Activated naive CD4-positive, alpha-beta T cell treated with anti-CD3 and anti-CD28 coated beads, Interleukin-2, amount 10 ng/mL, durations not matched to agents 7 days and 5 days (primary cell): ENCODE measurements at regions not wholly inside any gene's neighbourhood (a gene's known extent, or its start where the extent isn't known, plus 50 kb on each side); places are given as distances from the start of the nearest gene placed in this dataset.
A peak's percentile ranks its signal among the peaks of the same experiment; 100 is the strongest.
"Not testable (repeated sequence)": the region's sequence is repeated elsewhere in the genome, so short reads cannot be mapped to it uniquely, and the experiment has no call there.

Experiments
- CTCF ChIA-PET: fragments of 350-600 bp; sonication (Branson Sonifier 250); formaldehyde crosslinking; loops from one replicate; lab custom pipeline; 2021; ENCODE audit warnings: antibody characterized with exemption; lab: Charles Lee
- DNase-seq: peaks from one replicate; pipeline ENCODE4 v3.0.0-alpha.2; 2020
- H3K27ac Mint-ChIP-seq: one replicate; pipeline ENCODE4 v1.8.0; 2021; ENCODE audit warnings: mild to moderate bottlenecking, moderate library complexity, mixed read lengths
- H3K27me3 Mint-ChIP-seq: one replicate; pipeline ENCODE4 v1.8.0; 2021; ENCODE audit warnings: mild to moderate bottlenecking, mixed read lengths
- H3K36me3 Mint-ChIP-seq: one replicate; pipeline ENCODE4 v1.8.0; 2021; ENCODE audit warnings: mixed read lengths
- H3K4me1 Mint-ChIP-seq: one replicate; pipeline ENCODE4 v1.8.0; 2021; ENCODE audit warnings: mixed read lengths
- H3K4me3 Mint-ChIP-seq: one replicate; pipeline ENCODE4 v1.8.0; 2021; ENCODE audit warnings: mild to moderate bottlenecking, moderate library complexity, mixed read lengths
- H3K9me3 Mint-ChIP-seq: one replicate; pipeline ENCODE4 v1.8.0; 2021; ENCODE audit warnings: mixed read lengths

DNA sequence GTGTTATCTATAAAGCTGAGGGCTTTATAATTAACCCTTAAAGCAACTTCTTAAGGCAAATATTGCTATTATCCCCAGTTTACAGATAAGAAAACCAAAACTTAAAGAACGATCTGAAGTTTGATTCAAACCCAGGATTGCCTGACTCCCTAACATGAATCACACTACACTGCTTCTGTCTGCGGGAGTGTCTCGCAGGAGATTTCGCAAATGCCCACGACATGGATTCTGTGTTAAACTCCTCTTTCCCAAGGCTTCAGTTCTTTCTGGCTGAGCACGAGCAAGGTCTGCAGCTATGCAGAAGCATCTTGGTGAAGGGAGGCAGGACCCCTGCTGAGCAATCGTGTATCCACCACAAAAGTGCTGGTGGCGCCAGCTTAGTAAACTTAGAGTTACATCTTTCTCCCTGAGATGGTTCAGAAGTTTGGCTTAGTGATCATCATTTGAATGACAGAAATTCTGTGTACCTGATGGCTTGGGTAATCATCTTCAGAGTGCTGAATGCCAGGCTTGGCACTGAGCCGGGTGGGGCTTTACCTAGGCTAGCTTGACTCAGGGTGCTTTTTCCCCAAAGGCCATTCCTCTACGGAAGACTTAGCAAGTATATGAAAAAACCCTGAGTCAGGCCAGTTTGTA lies 81.4 kb upstream of the PIK3R1 start:
- H3K36me3 Mint-ChIP-seq: no peaks in the 10 kb centered on the region
- H3K27me3 Mint-ChIP-seq: peaks cover 7% of the 10 kb centered on the region
- H3K27ac Mint-ChIP-seq: no peak overlapping the region
- CTCF ChIA-PET: no interaction called here
- no peaks in the 10 kb centered on the region for H3K9me3 Mint-ChIP-seq
- no peak for DNase-seq
- H3K4me3 Mint-ChIP-seq: no peak overlapping the region
- H3K4me1 Mint-ChIP-seq: no peaks in the 10 kb centered on the region

GRCh38 chr5:68130253-68130652 lies 85.3 kb upstream of the PIK3R1 start:
- CTCF ChIA-PET: no interaction called here
- H3K4me1 Mint-ChIP-seq: no peaks in the 10 kb centered on the region
- no peak for DNase-seq
- no peaks in the 10 kb centered on the region for H3K36me3 Mint-ChIP-seq
- no peaks in the 10 kb centered on the region for H3K9me3 Mint-ChIP-seq
- H3K27me3 Mint-ChIP-seq: peaks cover 4% of the 10 kb centered on the region
- no peak overlapping the region for H3K27ac Mint-ChIP-seq
- no peak overlapping the region for H3K4me3 Mint-ChIP-seq

- CTCF ChIA-PET: no interaction called here
- Mint-ChIP-seq H3K27me3 (peaks cover 4% of the 10 kb centered on the region), H3K4me1 (no peaks in the 10 kb centered on the region), H3K4me3 (no peak overlapping the region), H3K27ac (no peak overlapping the region), H3K36me3 (no peaks in the 10 kb centered on the region), H3K9me3 (no peaks in the 10 kb centered on the region)
- no peak for DNase-seq
Measured at GRCh38 chr5:68129364-68129763, 86.2 kb upstream of the PIK3R1 start.

DNA sequence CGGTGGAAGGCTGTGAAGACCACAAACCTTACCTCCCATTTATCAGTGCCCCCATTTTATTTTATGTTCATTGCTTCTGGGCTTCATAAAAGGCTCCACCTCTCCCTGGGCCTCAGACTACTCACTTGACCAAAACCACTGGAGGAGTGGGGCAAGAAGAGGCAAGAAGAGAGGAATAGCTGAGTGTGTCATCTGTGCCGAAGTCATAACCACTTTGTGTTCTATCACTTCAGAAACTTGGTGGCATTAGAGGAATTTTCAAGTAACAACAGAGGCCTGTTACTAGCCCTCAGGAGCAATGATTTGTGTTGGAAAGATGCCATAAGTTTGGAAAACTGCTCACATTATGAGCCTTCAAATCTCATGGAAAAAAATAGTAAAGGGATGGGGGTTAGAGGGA lies 88.7 kb upstream of the PIK3R1 start:
- Mint-ChIP-seq H3K36me3 (no peaks in the 10 kb centered on the region), H3K27me3 (peaks cover 13% of the 10 kb centered on the region), H3K27ac (no peak overlapping the region), H3K9me3 (no peaks in the 10 kb centered on the region), H3K4me3 (no peak overlapping the region), H3K4me1 (peaks cover 12% of the 10 kb centered on the region)
- no peak for DNase-seq
- CTCF ChIA-PET: no interaction called here

DNA sequence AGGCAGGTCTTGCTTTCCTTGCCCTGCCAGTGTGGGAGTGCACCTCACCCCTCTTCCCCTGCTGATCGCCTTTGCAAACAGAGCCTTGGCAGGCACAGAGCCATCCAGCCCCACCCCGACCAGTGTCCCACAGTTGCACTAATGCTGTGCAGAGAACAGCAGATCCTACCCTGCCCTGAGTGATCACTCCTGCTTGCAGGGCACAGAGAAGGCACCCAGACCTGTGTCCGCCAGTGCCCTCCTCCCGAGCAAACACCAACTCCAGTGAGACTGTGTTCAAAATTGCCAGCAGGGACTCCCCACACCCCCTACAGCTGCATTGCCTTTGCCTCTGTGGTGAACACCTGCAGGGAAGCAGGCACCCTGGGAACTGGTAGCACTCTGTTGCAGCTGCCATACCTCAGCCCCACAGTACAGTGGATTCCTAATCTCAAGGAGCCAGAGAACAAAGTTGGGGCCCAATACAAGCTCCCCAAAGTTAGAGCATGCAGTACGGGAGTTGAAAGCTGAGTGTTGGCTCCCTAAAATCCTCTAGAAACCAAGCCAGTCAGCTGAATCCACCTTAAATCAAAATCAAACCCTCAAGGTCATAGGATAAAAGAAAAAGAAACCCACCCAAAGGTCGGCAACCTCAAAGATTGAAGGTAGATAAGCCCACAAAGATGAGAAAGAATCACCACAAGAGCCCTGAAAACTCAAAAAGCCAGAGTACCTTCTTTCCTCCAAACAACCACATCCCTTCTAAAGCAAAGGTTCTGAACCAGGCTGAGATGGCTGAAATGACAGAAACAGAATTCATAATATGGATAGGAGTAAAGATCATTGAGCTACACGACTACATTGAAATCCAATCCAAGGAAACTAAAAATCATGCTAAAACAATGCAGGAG lies 92.9 kb upstream of the PIK3R1 start:
- peak; percentile 20 for DNase-seq
- Mint-ChIP-seq H3K4me3 (no peak overlapping the region), H3K4me1 (peaks cover 13% of the 10 kb centered on the region), H3K9me3 (peaks cover 1% of the 10 kb centered on the region), H3K27ac (no peak overlapping the region), H3K36me3 (no peaks in the 10 kb centered on the region), H3K27me3 (peaks cover 14% of the 10 kb centered on the region)
- CTCF ChIA-PET: no interaction called here

DNA sequence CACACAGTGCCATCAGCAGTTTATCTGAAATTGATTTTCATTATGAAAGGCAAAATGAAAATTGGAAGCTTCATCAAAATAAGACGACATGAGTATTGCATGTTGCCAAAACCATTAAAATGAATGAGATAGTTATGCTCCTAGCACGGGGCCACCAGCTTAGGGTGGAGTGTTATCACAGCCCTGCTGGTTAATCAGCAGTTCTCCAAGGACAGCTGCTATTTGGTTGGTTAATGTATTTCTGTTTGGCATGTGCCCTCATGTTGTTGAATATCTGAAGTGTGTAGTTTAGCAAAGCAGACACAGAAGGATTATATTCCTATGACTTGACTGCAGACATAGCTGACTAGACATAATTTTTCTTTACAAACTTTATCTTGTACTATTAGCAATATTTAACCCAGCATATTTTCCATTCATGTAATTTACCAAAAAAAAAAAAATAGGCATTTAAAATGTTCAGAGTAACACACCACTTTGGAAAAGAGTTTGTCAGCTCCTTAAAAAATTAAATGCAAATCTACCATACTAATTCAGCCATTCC lies 98.6 kb upstream of the PIK3R1 start:
- Mint-ChIP-seq H3K4me1 (peaks cover 2% of the 10 kb centered on the region), H3K9me3 (peaks cover 1% of the 10 kb centered on the region), H3K27me3 (peaks cover 9% of the 10 kb centered on the region), H3K4me3 (no peak overlapping the region), H3K36me3 (no peaks in the 10 kb centered on the region), H3K27ac (no peak overlapping the region)
- no peak for DNase-seq
- CTCF ChIA-PET: no interaction called here

DNA sequence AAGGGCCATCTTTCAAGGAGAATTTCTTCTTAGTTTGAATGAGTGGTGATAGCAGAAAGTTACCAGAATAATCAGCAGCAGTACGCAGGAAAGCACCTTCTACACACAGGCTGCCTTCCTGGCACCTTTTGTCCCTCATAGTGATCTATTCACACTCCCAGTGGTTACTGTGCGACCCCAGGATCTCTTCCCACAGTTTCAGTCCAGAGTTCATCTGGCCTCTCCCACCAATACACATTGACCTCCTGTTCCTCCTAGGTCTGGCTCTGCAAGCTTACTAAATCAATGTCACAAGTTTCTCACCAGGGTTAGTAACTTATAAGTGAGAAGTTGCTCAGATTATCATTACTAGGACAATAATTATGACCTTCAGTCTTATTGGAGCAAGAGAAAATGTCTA lies 99.1 kb upstream of the PIK3R1 start:
- H3K36me3 Mint-ChIP-seq: no peaks in the 10 kb centered on the region
- CTCF ChIA-PET: no interaction called here
- peaks cover 2% of the 10 kb centered on the region for H3K4me1 Mint-ChIP-seq
- DNase-seq: no peak
- H3K9me3 Mint-ChIP-seq: no peaks in the 10 kb centered on the region
- H3K4me3 Mint-ChIP-seq: no peak overlapping the region
- H3K27me3 Mint-ChIP-seq: peaks cover 5% of the 10 kb centered on the region
- no peak overlapping the region for H3K27ac Mint-ChIP-seq

- no peaks in the 10 kb centered on the region for H3K36me3 Mint-ChIP-seq
- peaks cover 2% of the 10 kb centered on the region for H3K4me1 Mint-ChIP-seq
- H3K27ac Mint-ChIP-seq: no peak overlapping the region
- H3K4me3 Mint-ChIP-seq: no peak overlapping the region
- no peak for DNase-seq
- H3K27me3 Mint-ChIP-seq: peaks cover 5% of the 10 kb centered on the region
- H3K9me3 Mint-ChIP-seq: no peaks in the 10 kb centered on the region
- CTCF ChIA-PET: no interaction called here
Measured at GRCh38 chr5:68115584-68115983, 100.0 kb upstream of the PIK3R1 start.

DNA sequence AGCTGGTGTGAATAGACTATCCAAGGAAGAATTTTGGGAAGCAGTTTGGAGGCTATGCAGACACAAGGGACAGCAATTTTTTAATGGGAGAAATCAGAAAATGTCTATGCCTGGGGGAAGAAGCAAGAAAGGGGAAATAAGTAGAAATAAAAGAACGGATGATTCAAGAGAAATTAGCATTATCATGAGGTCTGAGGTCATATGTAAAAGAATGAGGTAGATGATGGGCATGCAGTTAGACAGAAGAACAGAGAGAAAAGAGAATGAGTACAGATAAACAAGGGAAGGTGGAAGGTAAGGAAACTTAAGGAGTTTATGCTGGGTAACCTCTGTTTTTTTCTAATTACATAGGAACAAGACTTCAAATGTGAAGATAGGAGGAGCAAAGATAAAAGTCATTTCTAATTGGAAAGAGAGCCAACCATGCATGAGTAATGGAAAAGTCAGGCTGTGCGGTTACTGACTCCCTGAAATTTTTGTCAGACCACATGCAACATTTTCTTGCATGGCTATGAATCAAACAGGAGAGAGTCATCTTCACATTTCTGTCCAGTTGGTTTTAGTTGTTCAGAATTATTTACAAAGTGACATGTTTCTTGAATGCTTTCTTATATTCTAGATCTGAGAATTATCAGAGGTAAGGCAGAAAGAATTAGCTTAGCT lies 101.0 kb upstream of the PIK3R1 start:
- Mint-ChIP-seq H3K9me3 (no peaks in the 10 kb centered on the region), H3K27me3 (peaks cover 5% of the 10 kb centered on the region), H3K4me3 (no peak overlapping the region), H3K4me1 (no peaks in the 10 kb centered on the region), H3K36me3 (no peaks in the 10 kb centered on the region), H3K27ac (no peak overlapping the region)
- CTCF ChIA-PET: no interaction called here
- DNase-seq: no peak

- Mint-ChIP-seq H3K9me3 (no peaks in the 10 kb centered on the region), H3K4me3 (no peak overlapping the region), H3K4me1 (no peaks in the 10 kb centered on the region), H3K27ac (no peak overlapping the region), H3K27me3 (peaks cover 5% of the 10 kb centered on the region), H3K36me3 (no peaks in the 10 kb centered on the region)
- no peak for DNase-seq
- CTCF ChIA-PET: no interaction called here
Measured at GRCh38 chr5:68112658-68113057, 102.9 kb upstream of the PIK3R1 start.

DNA sequence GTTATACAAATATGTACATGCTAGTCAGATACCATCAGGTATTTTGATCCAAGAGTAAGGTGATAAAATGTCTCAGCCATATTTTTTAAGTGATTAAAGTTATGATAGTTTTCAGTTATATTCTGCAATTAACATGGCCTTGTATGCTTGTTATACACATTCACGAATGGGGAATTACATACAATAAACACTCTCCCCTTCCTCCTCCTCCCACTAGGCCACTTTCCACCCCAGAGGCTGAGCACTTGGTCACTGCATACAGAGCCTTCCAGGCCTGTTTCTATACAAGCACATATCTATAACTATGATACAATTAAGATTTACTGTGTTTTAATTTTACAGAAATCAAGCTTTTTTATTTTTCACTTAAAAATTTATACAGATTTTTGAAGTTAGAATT lies 104.7 kb upstream of the PIK3R1 start:
- peaks cover 5% of the 10 kb centered on the region for H3K27me3 Mint-ChIP-seq
- no peak for DNase-seq
- no peaks in the 10 kb centered on the region for H3K4me1 Mint-ChIP-seq
- no peaks in the 10 kb centered on the region for H3K36me3 Mint-ChIP-seq
- no peak overlapping the region for H3K27ac Mint-ChIP-seq
- CTCF ChIA-PET: no interaction called here
- no peaks in the 10 kb centered on the region for H3K9me3 Mint-ChIP-seq
- H3K4me3 Mint-ChIP-seq: no peak overlapping the region

GRCh38 chr5:68110264-68110663 lies 105.3 kb upstream of the PIK3R1 start:
- DNase-seq: no peak
- CTCF ChIA-PET: no interaction called here
- H3K9me3 Mint-ChIP-seq: no peaks in the 10 kb centered on the region
- peaks cover 5% of the 10 kb centered on the region for H3K27me3 Mint-ChIP-seq
- H3K36me3 Mint-ChIP-seq: no peaks in the 10 kb centered on the region
- no peak overlapping the region for H3K4me3 Mint-ChIP-seq
- no peaks in the 10 kb centered on the region for H3K4me1 Mint-ChIP-seq
- no peak overlapping the region for H3K27ac Mint-ChIP-seq

DNA sequence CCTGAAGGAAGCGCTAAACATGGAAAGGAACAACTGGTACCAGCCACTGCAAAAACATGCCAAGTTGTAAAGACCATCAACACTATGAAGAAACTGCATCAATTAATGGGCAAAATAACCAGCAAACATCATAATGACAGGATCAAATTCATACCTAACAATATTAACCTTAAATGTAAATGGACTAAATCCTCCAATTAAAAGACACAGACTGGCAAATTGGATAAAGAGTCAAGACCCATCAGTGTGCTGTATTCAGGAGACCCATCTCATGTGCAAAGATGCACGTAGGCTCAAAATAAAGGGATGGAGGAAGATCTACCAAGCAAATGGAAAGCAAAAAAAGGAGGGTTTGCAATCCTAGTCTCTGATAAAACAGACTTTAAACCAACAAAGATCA lies 111.3 kb upstream of the PIK3R1 start:
- H3K4me1 Mint-ChIP-seq, H3K9me3 Mint-ChIP-seq, H3K27ac Mint-ChIP-seq, H3K36me3 Mint-ChIP-seq, H3K27me3 Mint-ChIP-seq, H3K4me3 Mint-ChIP-seq, DNase-seq, CTCF ChIA-PET: not testable (repeated sequence)

DNA sequence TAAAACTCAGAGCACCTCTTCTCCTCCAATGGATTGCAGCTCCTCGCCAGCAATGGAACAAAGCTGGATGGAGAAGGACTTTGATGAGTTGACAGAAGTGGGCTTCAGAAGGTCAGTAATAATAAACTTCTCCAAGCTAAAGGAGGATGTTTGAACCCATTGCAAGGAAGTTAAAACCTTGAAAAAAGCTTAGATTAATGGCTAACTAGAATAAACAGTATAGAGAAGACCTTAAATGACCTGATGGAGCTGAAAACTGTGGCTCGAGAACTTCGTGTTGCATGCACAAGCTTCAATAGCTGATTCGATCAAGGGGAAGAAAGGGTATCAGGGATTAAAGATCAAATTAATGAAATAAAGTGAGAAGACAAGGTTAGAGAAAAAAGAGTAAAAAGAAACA lies 112.3 kb upstream of the PIK3R1 start:
- H3K9me3 Mint-ChIP-seq, H3K27ac Mint-ChIP-seq, CTCF ChIA-PET, H3K4me1 Mint-ChIP-seq, DNase-seq, H3K27me3 Mint-ChIP-seq, H3K4me3 Mint-ChIP-seq, H3K36me3 Mint-ChIP-seq: not testable (repeated sequence)
